GM19463 (cell line): ENCODE measurements at regions not wholly inside any gene's neighbourhood (a gene's known extent, or its start where the extent isn't known, plus 50 kb on each side); places are given as distances from the start of the nearest gene placed in this dataset.
"Not testable (repeated sequence)": the region's sequence is repeated elsewhere in the genome, so short reads cannot be mapped to it uniquely, and the experiment has no call there.

Experiments used
- ATAC-seq: cut with Tn5 transposase; IDR thresholded peaks from one replicate; pipeline ENCODE4 v1.9.1; 2021; ENCODE audit warnings: mild to moderate bottlenecking, moderate library complexity; ENCODE audit not compliant: unreplicated experiment

GRCh38 chr4:189832528-189832927 is 108.1 kb upstream of the FRG1 start:
- no peak for ATAC-seq

GRCh38 chr4:189834616-189835015 is 106.1 kb upstream of the FRG1 start:
- ATAC-seq: no peak

- ATAC-seq: no peak
Measured at GRCh38 chr4:189835505-189835904, 105.2 kb upstream of the FRG1 start.

- ATAC-seq: no peak
Measured at GRCh38 chr4:189837471-189837870, 103.2 kb upstream of the FRG1 start.

- ATAC-seq: no peak
Measured at GRCh38 chr4:189838821-189839497, 101.7 kb upstream of the FRG1 start.

GRCh38 chr4:189840356-189840755 is 100.3 kb upstream of the FRG1 start:
- no peak for ATAC-seq

- ATAC-seq: no peak
Measured at GRCh38 chr4:189843413-189844009, 97.2 kb upstream of the FRG1 start.

- no peak for ATAC-seq
Measured at GRCh38 chr4:189845145-189845846, 95.4 kb upstream of the FRG1 start.

- ATAC-seq: not testable (repeated sequence)
Measured at GRCh38 chr4:189846094-189846493, 94.6 kb upstream of the FRG1 start.

GRCh38 chr4:189846608-189847007 is 94.1 kb upstream of the FRG1 start:
- ATAC-seq: not testable (repeated sequence)

- ATAC-seq: not testable (repeated sequence)
Measured at GRCh38 chr4:189848672-189849071, 92.0 kb upstream of the FRG1 start.

- peak; percentile 91 for ATAC-seq
Measured at GRCh38 chr4:189850239-189850856, 90.3 kb upstream of the FRG1 start.

GRCh38 chr4:189858435-189858834 is 82.2 kb upstream of the FRG1 start:
- ATAC-seq: no peak

- ATAC-seq: no peak
Measured at GRCh38 chr4:189861101-189861500, 79.6 kb upstream of the FRG1 start.

GRCh38 chr4:189869236-189869635 is 71.4 kb upstream of the FRG1 start:
- ATAC-seq: no peak

- no peak for ATAC-seq
Measured at GRCh38 chr4:189870511-189871234, 70.0 kb upstream of the FRG1 start.

GRCh38 chr4:189874591-189874990 is 66.1 kb upstream of the FRG1 start:
- no peak for ATAC-seq

GRCh38 chr4:189881190-189881589 is 59.5 kb upstream of the FRG1 start:
- ATAC-seq: not testable (repeated sequence)

- not testable (repeated sequence) for ATAC-seq
Measured at GRCh38 chr4:189888407-189888806, 52.3 kb upstream of the FRG1 start.
